ENCODE measurements at regions not wholly inside any gene's neighbourhood (a gene's known extent, or its start where the extent isn't known, plus 50 kb on each side); places are given as distances from the start of the nearest gene placed in this dataset.

GRCh38 chr7:156062286-156062685 is 250.0 kb upstream of the SHH start:
- no peaks in the 10 kb centered on the region for H3K36me3 ChIP-seq (ENCODE audit: control insufficient read depth, insufficient read depth, low read length)
- POLR2A ChIA-PET: no interaction called here

GRCh38 chr7:156061689-156062255 is 249.5 kb upstream of the SHH start:
- no peak for TF ChIP-seq CTCF (IDR thresholded peaks at IDR 0.05; ENCODE audit: insufficient read depth in 1 of 2, low read depth in 1 of 2, low read length in 1 of 2, severe bottlenecking in 1 of 2, unreplicated experiment in 1 of 2)
- DNase-seq: no peak
- Histone ChIP-seq H3K9me3 (no peaks in the 10 kb centered on the region), H3K4me3 (ENCODE audit: low read depth, low read length) (no peak overlapping the region), H3K27me3 (replicated peaks; ENCODE audit: control insufficient read depth, insufficient read depth, low read length) (no peaks in the 10 kb centered on the region), H3K4me1 (peaks cover 18% of the 10 kb centered on the region), H3K36me3 (ENCODE audit: control insufficient read depth, insufficient read depth, low read length) (no peaks in the 10 kb centered on the region)
- Mint-ChIP-seq H3K4me1 (ENCODE audit: low read depth, unreplicated experiment) (peaks cover 21% of the 10 kb centered on the region), H3K36me3 (ENCODE audit: insufficient read depth, unreplicated experiment) (no peaks in the 10 kb centered on the region), H3K27me3 (ENCODE audit: insufficient read depth, unreplicated experiment) (no peaks in the 10 kb centered on the region), H3K27ac (ENCODE audit: unreplicated experiment) (no peak overlapping the region), H3K4me3 (ENCODE audit: unreplicated experiment) (no peak overlapping the region), H3K9me3 (ENCODE audit: unreplicated experiment) (peaks cover 30% of the 10 kb centered on the region)
- ChIA-PET CTCF (no interaction called here), POLR2A (no interaction called here)
- intact Hi-C loops (cut with micrococcal nuclease; ENCODE audit: unreplicated experiment): no loop called here
- BruUV-seq (replicated peaks): no TSS peak

More at GRCh38 chr7:156062286-156062685, 250.0 kb upstream of the SHH start:
- Mint-ChIP-seq H3K36me3 (ENCODE audit: insufficient read depth, unreplicated experiment) (no peaks in the 10 kb centered on the region), H3K27ac (ENCODE audit: unreplicated experiment) (no peak overlapping the region), H3K9me3 (ENCODE audit: unreplicated experiment) (peaks cover 35% of the 10 kb centered on the region), H3K4me1 (ENCODE audit: low read depth, unreplicated experiment) (peaks cover 21% of the 10 kb centered on the region), H3K27me3 (ENCODE audit: insufficient read depth, unreplicated experiment) (no peaks in the 10 kb centered on the region), H3K4me3 (ENCODE audit: unreplicated experiment) (no peak overlapping the region)
- intact Hi-C loops (cut with micrococcal nuclease; ENCODE audit: unreplicated experiment): no loop called here
- Histone ChIP-seq H3K9me3 (no peaks in the 10 kb centered on the region), H3K4me3 (ENCODE audit: low read depth, low read length) (no peak overlapping the region), H3K27me3 (replicated peaks; ENCODE audit: control insufficient read depth, insufficient read depth, low read length) (no peaks in the 10 kb centered on the region), H3K4me1 (peaks cover 18% of the 10 kb centered on the region)
- DNase-seq: no peak
- CTCF ChIA-PET: no interaction called here
- no peak for TF ChIP-seq CTCF (IDR thresholded peaks at IDR 0.05; ENCODE audit: insufficient read depth in 1 of 2, low read depth in 1 of 2, low read length in 1 of 2, severe bottlenecking in 1 of 2, unreplicated experiment in 1 of 2)
- BruUV-seq (replicated peaks): no TSS peak

- intact Hi-C loops (cut with micrococcal nuclease; ENCODE audit: unreplicated experiment): no loop called here
- ChIA-PET POLR2A (no interaction called here), CTCF (no interaction called here)
- peaks cover 17% of the 10 kb centered on the region for H3K4me1 ChIP-seq
- peaks cover 25% of the 10 kb centered on the region for H3K9me3 Mint-ChIP-seq (ENCODE audit: unreplicated experiment)
- no peaks in the 10 kb centered on the region for H3K27me3 Mint-ChIP-seq (ENCODE audit: insufficient read depth, unreplicated experiment)
- no peak for TF ChIP-seq CTCF (IDR thresholded peaks at IDR 0.05; ENCODE audit: insufficient read depth in 1 of 2, low read depth in 1 of 2, low read length in 1 of 2, severe bottlenecking in 1 of 2, unreplicated experiment in 1 of 2)
- no peak for DNase-seq
- no peaks in the 10 kb centered on the region for H3K36me3 Mint-ChIP-seq (ENCODE audit: insufficient read depth, unreplicated experiment)
- no TSS peak for BruUV-seq (replicated peaks)
- no peak overlapping the region for H3K27ac Mint-ChIP-seq (ENCODE audit: unreplicated experiment)
- H3K36me3 ChIP-seq (ENCODE audit: control insufficient read depth, insufficient read depth, low read length): no peaks in the 10 kb centered on the region
- no peaks in the 10 kb centered on the region for H3K27me3 ChIP-seq (replicated peaks; ENCODE audit: control insufficient read depth, insufficient read depth, low read length)
- H3K4me1 Mint-ChIP-seq (ENCODE audit: low read depth, unreplicated experiment): peaks cover 15% of the 10 kb centered on the region
- no peaks in the 10 kb centered on the region for H3K9me3 ChIP-seq
- no peak overlapping the region for H3K4me3 Mint-ChIP-seq (ENCODE audit: unreplicated experiment)
- H3K4me3 ChIP-seq (ENCODE audit: low read depth, low read length): no peak overlapping the region
Measured at GRCh38 chr7:156060925-156061324, 248.7 kb upstream of the SHH start.
